Karpas-422 (cell line): ENCODE measurements at regions not wholly inside any gene's neighbourhood (a gene's known extent, or its start where the extent isn't known, plus 50 kb on each side); places are given as distances from the start of the nearest gene placed in this dataset.

ENCODE experiments used
- DNase-seq: peaks from one replicate; pipeline ENCODE4 v3.0.0-alpha.2; 2015
- H2AFZ ChIP-seq: fragments of 200-600 bp; sonication (generic); 2 replicates; pipeline ENCODE4 v1.6.1; 2014; ENCODE audit warnings: antibody characterized with exemption, low read length, mixed read lengths
- H3K27ac ChIP-seq: fragments of 200-600 bp; sonication (generic); 2 replicates; pipeline ENCODE4 v1.5.1; 2014; ENCODE audit warnings: mild to moderate bottlenecking, low read length, moderate library complexity
- H3K27me3 ChIP-seq: fragments of 200-600 bp; sonication (generic); 2 replicates; pipeline ENCODE4 v1.6.1; 2014; ENCODE audit warnings: low read length, mixed read lengths
- H3K36me3 ChIP-seq: fragments of 200-600 bp; sonication (generic); 2 replicates; pipeline ENCODE4 v1.6.1; 2014; ENCODE audit warnings: low read length, mixed read lengths; ENCODE audit not compliant: insufficient read depth
- H3K4me1 ChIP-seq: fragments of 200-600 bp; sonication (generic); 2 replicates; pipeline ENCODE4 v1.6.1; 2014; ENCODE audit warnings: mild to moderate bottlenecking, low read length, mixed read lengths
- H3K4me2 ChIP-seq: fragments of 200-600 bp; sonication (generic); 2 replicates; pipeline ENCODE4 v1.6.1; 2014; ENCODE audit warnings: low read length, low read depth, mild to moderate bottlenecking; ENCODE audit not compliant: poor library complexity, severe bottlenecking
- H3K4me3 ChIP-seq: fragments of 200-600 bp; sonication (generic); 2 replicates; pipeline ENCODE4 v1.5.1; 2014; ENCODE audit warnings: mild to moderate bottlenecking, antibody characterized with exemption, low read length, mixed read lengths
- H3K79me2 ChIP-seq: fragments of 200-600 bp; sonication (generic); 2 replicates; pipeline ENCODE4 v1.6.1; 2014; ENCODE audit warnings: mild to moderate bottlenecking, low read length, mixed read lengths
- H3K9ac ChIP-seq: fragments of 200-600 bp; sonication (generic); 2 replicates; pipeline ENCODE4 v1.6.0; 2014; ENCODE audit warnings: low read length
- H3K9me2 ChIP-seq: fragments of 200-600 bp; sonication (generic), shearing (Covaris generic); replicated peaks from 2 replicates; pipeline ENCODE4 v1.6.0; 2014; ENCODE audit warnings: mild to moderate bottlenecking, low read length, moderate library complexity; ENCODE audit not compliant: insufficient read depth
- H3K9me3 ChIP-seq: fragments of 300-700, 200-600 bp; sonication (generic); 2 replicates; pipeline ENCODE4 v1.6.1; 2014; ENCODE audit warnings: low read length, mixed read lengths
- H4K20me1 ChIP-seq: fragments of 200-600 bp; sonication (generic); 2 replicates; pipeline ENCODE4 v1.6.1; 2014; ENCODE audit warnings: mild to moderate bottlenecking, antibody characterized with exemption, low read length, low read depth; ENCODE audit not compliant: insufficient read depth

GRCh38 chr21:14751011-14751410 lies 204.9 kb upstream of the SAMSN1 start:
- Histone ChIP-seq H3K4me2 (no peak overlapping the region), H3K79me2 (no peaks in the 10 kb centered on the region), H2AFZ (no peak overlapping the region), H3K4me1 (no peaks in the 10 kb centered on the region), H3K27me3 (no peaks in the 10 kb centered on the region), H3K9ac (no peak overlapping the region), H3K4me3 (no peak overlapping the region), H3K9me3 (no peaks in the 10 kb centered on the region), H3K27ac (no peak overlapping the region), H3K9me2 (no peaks in the 10 kb centered on the region), H4K20me1 (no peaks in the 10 kb centered on the region), H3K36me3 (no peaks in the 10 kb centered on the region)
- DNase-seq = no peak

GRCh38 chr21:14750041-14750440 lies 203.9 kb upstream of the SAMSN1 start:
- H3K27me3 ChIP-seq = no peaks in the 10 kb centered on the region
- no peak overlapping the region for H2AFZ ChIP-seq
- H3K9me3 ChIP-seq = no peaks in the 10 kb centered on the region
- H3K27ac ChIP-seq = no peak overlapping the region
- H3K9ac ChIP-seq = no peak overlapping the region
- no peaks in the 10 kb centered on the region for H4K20me1 ChIP-seq
- H3K4me3 ChIP-seq = no peak overlapping the region
- no peaks in the 10 kb centered on the region for H3K4me1 ChIP-seq
- H3K9me2 ChIP-seq = no peaks in the 10 kb centered on the region
- no peak for DNase-seq
- no peaks in the 10 kb centered on the region for H3K79me2 ChIP-seq
- H3K4me2 ChIP-seq = no peak overlapping the region
- H3K36me3 ChIP-seq = no peaks in the 10 kb centered on the region

- no peak overlapping the region for H3K4me3 ChIP-seq
- H3K27ac ChIP-seq = no peak overlapping the region
- H3K4me1 ChIP-seq = no peaks in the 10 kb centered on the region
- H4K20me1 ChIP-seq = no peaks in the 10 kb centered on the region
- H2AFZ ChIP-seq = no peak overlapping the region
- no peak overlapping the region for H3K9ac ChIP-seq
- no peaks in the 10 kb centered on the region for H3K79me2 ChIP-seq
- H3K9me3 ChIP-seq = no peaks in the 10 kb centered on the region
- no peaks in the 10 kb centered on the region for H3K27me3 ChIP-seq
- H3K36me3 ChIP-seq = no peaks in the 10 kb centered on the region
- H3K9me2 ChIP-seq = no peaks in the 10 kb centered on the region
- DNase-seq = no peak
- H3K4me2 ChIP-seq = no peak overlapping the region
These were observed 202.5 kb upstream of the SAMSN1 start for GRCh38 chr21:14748662-14749061.

GRCh38 chr21:14744368-14744767 lies 198.3 kb upstream of the SAMSN1 start:
- Histone ChIP-seq H3K9ac (no peak overlapping the region), H3K27ac (no peak overlapping the region), H3K4me1 (no peaks in the 10 kb centered on the region), H3K4me3 (no peak overlapping the region), H4K20me1 (no peaks in the 10 kb centered on the region), H3K9me3 (no peaks in the 10 kb centered on the region), H3K27me3 (no peaks in the 10 kb centered on the region; the same call in 1 of the 2 replicates), H3K36me3 (no peaks in the 10 kb centered on the region), H3K9me2 (no peaks in the 10 kb centered on the region), H3K79me2 (no peaks in the 10 kb centered on the region), H2AFZ (no peak overlapping the region), H3K4me2 (no peak overlapping the region)
- no peak for DNase-seq

- Histone ChIP-seq H2AFZ (no peak overlapping the region), H4K20me1 (no peaks in the 10 kb centered on the region), H3K9me3 (no peaks in the 10 kb centered on the region), H3K79me2 (no peaks in the 10 kb centered on the region), H3K9me2 (no peaks in the 10 kb centered on the region), H3K27me3 (no peaks in the 10 kb centered on the region; the same call in 1 of the 2 replicates), H3K4me3 (no peak overlapping the region), H3K27ac (no peak overlapping the region), H3K9ac (no peak overlapping the region), H3K4me1 (no peaks in the 10 kb centered on the region), H3K36me3 (no peaks in the 10 kb centered on the region), H3K4me2 (no peak overlapping the region)
- no peak for DNase-seq
These were observed 196.0 kb upstream of the SAMSN1 start for GRCh38 chr21:14742119-14742518.

GRCh38 chr21:14741256-14741655 lies 195.1 kb upstream of the SAMSN1 start:
- Histone ChIP-seq H3K27ac (no peak overlapping the region), H3K27me3 (no peaks in the 10 kb centered on the region; the same call in 1 of the 2 replicates), H3K9me3 (no peaks in the 10 kb centered on the region), H3K79me2 (no peaks in the 10 kb centered on the region), H3K4me2 (no peak overlapping the region), H3K9me2 (no peaks in the 10 kb centered on the region), H3K9ac (no peak overlapping the region), H4K20me1 (no peaks in the 10 kb centered on the region), H3K4me1 (no peaks in the 10 kb centered on the region), H3K4me3 (no peak overlapping the region), H3K36me3 (no peaks in the 10 kb centered on the region), H2AFZ (no peak overlapping the region)
- no peak for DNase-seq

- no peaks in the 10 kb centered on the region for H3K9me3 ChIP-seq
- H3K9me2 ChIP-seq = no peaks in the 10 kb centered on the region
- no peak overlapping the region for H3K4me2 ChIP-seq
- H3K4me1 ChIP-seq = no peaks in the 10 kb centered on the region
- no peak overlapping the region for H3K27ac ChIP-seq
- H3K4me3 ChIP-seq = no peak overlapping the region
- no peaks in the 10 kb centered on the region for H3K36me3 ChIP-seq
- no peak overlapping the region for H2AFZ ChIP-seq
- no peak for DNase-seq
- H3K79me2 ChIP-seq = no peaks in the 10 kb centered on the region
- no peaks in the 10 kb centered on the region; the same call in 1 of the 2 replicates for H3K27me3 ChIP-seq
- H3K9ac ChIP-seq = no peak overlapping the region
- no peaks in the 10 kb centered on the region for H4K20me1 ChIP-seq
These were observed 194.6 kb upstream of the SAMSN1 start for GRCh38 chr21:14740692-14741091.

GRCh38 chr21:14740116-14740515 lies 194.0 kb upstream of the SAMSN1 start:
- no peaks in the 10 kb centered on the region; the same call in 1 of the 2 replicates for H3K27me3 ChIP-seq
- H3K27ac ChIP-seq = no peak overlapping the region
- H3K9me3 ChIP-seq = no peaks in the 10 kb centered on the region
- no peak overlapping the region for H3K4me2 ChIP-seq
- no peaks in the 10 kb centered on the region for H4K20me1 ChIP-seq
- H3K9me2 ChIP-seq = no peaks in the 10 kb centered on the region
- H3K4me1 ChIP-seq = no peaks in the 10 kb centered on the region
- H3K36me3 ChIP-seq = no peaks in the 10 kb centered on the region
- no peaks in the 10 kb centered on the region for H3K79me2 ChIP-seq
- no peak overlapping the region for H3K4me3 ChIP-seq
- no peak overlapping the region for H2AFZ ChIP-seq
- no peak overlapping the region for H3K9ac ChIP-seq
- no peak for DNase-seq

- no peaks in the 10 kb centered on the region for H3K79me2 ChIP-seq
These were observed 193.5 kb upstream of the SAMSN1 start for GRCh38 chr21:14739590-14739989.

More at GRCh38 chr21:14739590-14739989, 193.5 kb upstream of the SAMSN1 start:
- H3K9me3 ChIP-seq = no peaks in the 10 kb centered on the region
- no peaks in the 10 kb centered on the region for H4K20me1 ChIP-seq
- H3K9ac ChIP-seq = no peak overlapping the region
- H2AFZ ChIP-seq = no peak overlapping the region
- H3K27ac ChIP-seq = no peak overlapping the region
- no peaks in the 10 kb centered on the region for H3K4me1 ChIP-seq
- DNase-seq = no peak
- H3K27me3 ChIP-seq = no peaks in the 10 kb centered on the region; the same call in 1 of the 2 replicates
- H3K4me3 ChIP-seq = no peak overlapping the region
- H3K36me3 ChIP-seq = no peaks in the 10 kb centered on the region
- H3K4me2 ChIP-seq = no peak overlapping the region
- no peaks in the 10 kb centered on the region for H3K9me2 ChIP-seq
